ENCODE measurements at regions not wholly inside any gene's neighbourhood (a gene's known extent, or its start where the extent isn't known, plus 50 kb on each side); places are given as distances from the start of the nearest gene placed in this dataset.

DNA sequence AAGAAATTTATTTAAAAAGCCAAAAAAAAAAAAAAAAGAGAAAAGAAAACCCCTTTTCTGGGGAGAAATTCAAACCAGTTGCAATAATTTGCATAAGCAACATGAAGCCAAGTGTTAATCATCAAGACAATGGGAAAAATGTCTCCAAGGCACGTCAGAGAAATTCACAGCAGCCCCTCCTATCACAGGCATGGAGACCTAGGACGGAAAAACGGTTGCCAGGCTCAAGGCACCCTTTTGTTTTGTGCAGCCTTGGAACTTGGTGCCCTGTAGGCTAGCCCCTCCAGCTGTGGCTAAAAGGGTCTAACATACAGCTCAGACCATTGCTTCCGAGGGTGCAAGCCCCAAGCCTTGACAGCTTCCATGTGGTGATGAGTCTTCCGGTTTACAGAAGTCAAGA, 509.2 kb upstream of the SOX11 start:
- no peak for TF ChIP-seq CTCF (IDR thresholded peaks at IDR 0.05; ENCODE audit: low read depth, low read length, poor library complexity, severe bottlenecking)
- no peak for TF ChIP-seq EZH2phosphoT487 (IDR thresholded peaks at IDR 0.05; ENCODE audit: borderline replicate concordance, low read length)
- no peaks in the 10 kb centered on the region for H3K4me1 ChIP-seq (ENCODE audit: control insufficient read depth, low read length)
- H3K27ac ChIP-seq (ENCODE audit: low read depth, low read length): no peak overlapping the region
- no peaks in the 10 kb centered on the region for H3K27me3 ChIP-seq (ENCODE audit: control insufficient read depth, low read length)
- no peaks in the 10 kb centered on the region for H3K36me3 ChIP-seq (ENCODE audit: control insufficient read depth, low read length)
- H3K9me2 ChIP-seq (replicated peaks; ENCODE audit: control insufficient read depth, low read length): no peaks in the 10 kb centered on the region
- no peaks in the 10 kb centered on the region for H4K20me1 ChIP-seq (ENCODE audit: control insufficient read depth, insufficient read depth, low read depth, low read length)
- H3K79me2 ChIP-seq (ENCODE audit: control insufficient read depth, low read length): no peaks in the 10 kb centered on the region
- no peaks in the 10 kb centered on the region for H3F3A ChIP-seq (ENCODE audit: control insufficient read depth, insufficient read depth)
- H3K9me3 ChIP-seq (ENCODE audit: control insufficient read depth, insufficient read depth, low read length): no peaks in the 10 kb centered on the region
- H3K4me3 ChIP-seq (ENCODE audit: low read length): no peak overlapping the region
- H3K4me2 ChIP-seq (ENCODE audit: low read length): no peak overlapping the region

GRCh38 chr2:5187283-5187682, 504.9 kb upstream of the SOX11 start:
- H3F3A ChIP-seq (ENCODE audit: control insufficient read depth, insufficient read depth): no peaks in the 10 kb centered on the region
- H4K20me1 ChIP-seq (ENCODE audit: control insufficient read depth, insufficient read depth, low read depth, low read length): no peaks in the 10 kb centered on the region
- no peaks in the 10 kb centered on the region for H3K27me3 ChIP-seq (ENCODE audit: control insufficient read depth, low read length)
- TF ChIP-seq CTCF (IDR thresholded peaks at IDR 0.05; ENCODE audit: low read depth, low read length, poor library complexity, severe bottlenecking) (no peak), EZH2phosphoT487 (IDR thresholded peaks at IDR 0.05; ENCODE audit: borderline replicate concordance, low read length) (no peak)
- H3K27ac ChIP-seq (ENCODE audit: low read depth, low read length): no peak overlapping the region
- no peaks in the 10 kb centered on the region for H3K9me3 ChIP-seq (ENCODE audit: control insufficient read depth, insufficient read depth, low read length)
- H3K4me1 ChIP-seq (ENCODE audit: control insufficient read depth, low read length): no peaks in the 10 kb centered on the region
- no peak overlapping the region for H3K4me2 ChIP-seq (ENCODE audit: low read length)
- no peak overlapping the region for H3K4me3 ChIP-seq (ENCODE audit: low read length)
- H3K9me2 ChIP-seq (replicated peaks; ENCODE audit: control insufficient read depth, low read length): no peaks in the 10 kb centered on the region
- no peaks in the 10 kb centered on the region for H3K79me2 ChIP-seq (ENCODE audit: control insufficient read depth, low read length)
- no peaks in the 10 kb centered on the region for H3K36me3 ChIP-seq (ENCODE audit: control insufficient read depth, low read length)

GRCh38 chr2:5188636-5189035, 503.5 kb upstream of the SOX11 start:
- Histone ChIP-seq H3F3A (ENCODE audit: control insufficient read depth, insufficient read depth) (no peaks in the 10 kb centered on the region), H3K27me3 (ENCODE audit: control insufficient read depth, low read length) (no peaks in the 10 kb centered on the region), H3K27ac (ENCODE audit: low read depth, low read length) (no peak overlapping the region), H3K4me3 (ENCODE audit: low read length) (no peak overlapping the region), H3K79me2 (ENCODE audit: control insufficient read depth, low read length) (no peaks in the 10 kb centered on the region), H3K9me3 (ENCODE audit: control insufficient read depth, insufficient read depth, low read length) (no peaks in the 10 kb centered on the region), H3K4me2 (ENCODE audit: low read length) (no peak overlapping the region), H3K36me3 (ENCODE audit: control insufficient read depth, low read length) (no peaks in the 10 kb centered on the region), H4K20me1 (ENCODE audit: control insufficient read depth, insufficient read depth, low read depth, low read length) (no peaks in the 10 kb centered on the region), H3K4me1 (ENCODE audit: control insufficient read depth, low read length) (no peaks in the 10 kb centered on the region), H3K9me2 (replicated peaks; ENCODE audit: control insufficient read depth, low read length) (no peaks in the 10 kb centered on the region)
- no peak for TF ChIP-seq EZH2phosphoT487 (IDR thresholded peaks at IDR 0.05; ENCODE audit: borderline replicate concordance, low read length)
- TF ChIP-seq CTCF (IDR thresholded peaks at IDR 0.05; ENCODE audit: low read depth, low read length, poor library complexity, severe bottlenecking): no peak

DNA sequence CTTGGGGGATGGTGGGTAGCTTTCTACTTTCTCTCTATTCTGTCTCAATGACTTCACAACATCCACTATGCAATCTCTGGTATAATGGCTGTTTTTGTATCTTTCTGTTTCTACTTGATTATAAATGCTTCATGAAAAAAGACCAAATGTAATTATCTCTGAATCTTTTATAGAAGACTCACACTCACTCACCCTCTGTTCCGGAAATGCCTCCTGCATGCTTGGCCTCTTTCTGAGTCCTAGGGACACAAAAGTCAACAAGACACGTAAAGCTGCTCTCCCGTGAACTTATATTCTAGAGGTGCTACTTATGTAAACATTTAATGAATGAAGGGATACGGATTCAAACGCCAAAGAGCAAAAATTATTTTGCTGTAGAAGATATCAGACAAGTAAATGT, 502.2 kb upstream of the SOX11 start:
- Histone ChIP-seq H3K27me3 (ENCODE audit: control insufficient read depth, low read length) (no peaks in the 10 kb centered on the region), H3K36me3 (ENCODE audit: control insufficient read depth, low read length) (no peaks in the 10 kb centered on the region), H3F3A (ENCODE audit: control insufficient read depth, insufficient read depth) (no peaks in the 10 kb centered on the region), H3K4me2 (ENCODE audit: low read length) (no peak overlapping the region), H3K9me2 (replicated peaks; ENCODE audit: control insufficient read depth, low read length) (no peaks in the 10 kb centered on the region), H3K4me1 (ENCODE audit: control insufficient read depth, low read length) (no peaks in the 10 kb centered on the region), H3K4me3 (ENCODE audit: low read length) (no peak overlapping the region), H3K79me2 (ENCODE audit: control insufficient read depth, low read length) (no peaks in the 10 kb centered on the region), H4K20me1 (ENCODE audit: control insufficient read depth, insufficient read depth, low read depth, low read length) (no peaks in the 10 kb centered on the region), H3K9me3 (ENCODE audit: control insufficient read depth, insufficient read depth, low read length) (no peaks in the 10 kb centered on the region), H3K27ac (ENCODE audit: low read depth, low read length) (no peak overlapping the region)
- TF ChIP-seq EZH2phosphoT487 (IDR thresholded peaks at IDR 0.05; ENCODE audit: borderline replicate concordance, low read length): no peak
- no peak for TF ChIP-seq CTCF (IDR thresholded peaks at IDR 0.05; ENCODE audit: low read depth, low read length, poor library complexity, severe bottlenecking)
